Effector CD8-positive, alpha-beta T cell (primary cell): ENCODE measurements at regions not wholly inside any gene's neighbourhood (a gene's known extent, or its start where the extent isn't known, plus 50 kb on each side); places are given as distances from the start of the nearest gene placed in this dataset.

ENCODE experiments used
- DNase-seq: peaks from one replicate; lab custom pipeline; 2025; lab: John Stamatoyannopoulos, UW

- no peak for DNase-seq
Observed at GRCh38 chr22:48182031-48182430, 1419.6 kb downstream of the TBC1D22A start.

- DNase-seq, result no peak
Observed at GRCh38 chr22:48181263-48181955, 1419.0 kb downstream of the TBC1D22A start.

GRCh38 chr22:48180631-48181030 lies 1418.2 kb downstream of the TBC1D22A start:
- DNase-seq, result no peak

- no peak for DNase-seq
Observed at GRCh38 chr22:48179571-48180546, 1417.4 kb downstream of the TBC1D22A start.

GRCh38 chr22:48178536-48178935 lies 1416.1 kb downstream of the TBC1D22A start:
- no peak for DNase-seq

GRCh38 chr22:48177631-48178030 lies 1415.2 kb downstream of the TBC1D22A start:
- no peak for DNase-seq

- DNase-seq, result no peak
Observed at GRCh38 chr22:48175721-48176120, 1413.3 kb downstream of the TBC1D22A start.

GRCh38 chr22:48173773-48174160 lies 1411.3 kb downstream of the TBC1D22A start:
- DNase-seq, result no peak

- DNase-seq, result no peak
Observed at GRCh38 chr22:48173061-48173772, 1410.8 kb downstream of the TBC1D22A start.

GRCh38 chr22:48171271-48171691 lies 1408.8 kb downstream of the TBC1D22A start:
- no peak for DNase-seq

- no peak for DNase-seq
Observed at GRCh38 chr22:48169227-48169626, 1406.8 kb downstream of the TBC1D22A start.

GRCh38 chr22:48167238-48167637 lies 1404.8 kb downstream of the TBC1D22A start:
- no peak for DNase-seq

- no peak for DNase-seq
Observed at GRCh38 chr22:48161298-48161697, 1398.8 kb downstream of the TBC1D22A start.

GRCh38 chr22:48157676-48158075 lies 1395.2 kb downstream of the TBC1D22A start:
- DNase-seq, result no peak

GRCh38 chr22:48156603-48157355 lies 1394.3 kb downstream of the TBC1D22A start:
- no peak for DNase-seq

GRCh38 chr22:48155446-48155845 lies 1393.0 kb downstream of the TBC1D22A start:
- DNase-seq, result no peak

GRCh38 chr22:48154943-48155240 lies 1392.4 kb downstream of the TBC1D22A start:
- no peak for DNase-seq

GRCh38 chr22:48154169-48154942 lies 1391.9 kb downstream of the TBC1D22A start:
- no peak for DNase-seq

GRCh38 chr22:48153726-48154125 lies 1391.3 kb downstream of the TBC1D22A start:
- no peak for DNase-seq

- DNase-seq, result no peak
Observed at GRCh38 chr22:48152916-48153315, 1390.5 kb downstream of the TBC1D22A start.

GRCh38 chr22:48152164-48152775 lies 1389.8 kb downstream of the TBC1D22A start:
- DNase-seq, result no peak
